AG04450 (cell line): ENCODE measurements at regions not wholly inside any gene's neighbourhood (a gene's known extent, or its start where the extent isn't known, plus 50 kb on each side); places are given as distances from the start of the nearest gene placed in this dataset.

ENCODE experiments used
- CTCF ChIA-PET: fragments of 300-600, 350-600 bp; formaldehyde crosslinking; extraction: SDS; loops from one replicate; lab custom pipeline; 2022; ENCODE audit warnings: antibody characterized with exemption, inconsistent platforms; lab: Charles Lee
- POLR2A ChIA-PET: fragments of 350-600 bp; formaldehyde crosslinking; extraction: SDS; loops from one replicate; lab custom pipeline; 2021; ENCODE audit warnings: antibody characterized with exemption, inconsistent platforms; lab: Yijun Ruan, JAX
- DNase-seq: peaks from one replicate; pipeline ENCODE4 v3.0.0-alpha.2; 2011; ENCODE audit warnings: low read depth, low spot score
- H3K27ac ChIP-seq: one replicate; pipeline ENCODE4 v1.5.1; 2012; ENCODE audit warnings: low read depth, low read length, control low read depth
- H3K27me3 ChIP-seq: one replicate; pipeline ENCODE4 v1.6.0; 2012; ENCODE audit warnings: low read length; ENCODE audit not compliant: control insufficient read depth, insufficient read depth
- H3K4me3 ChIP-seq: 2 replicates; pipeline ENCODE4 v1.5.1; 2011; ENCODE audit warnings: mild to moderate bottlenecking, low read depth, low read length, control low read depth
- H3K9me3 ChIP-seq: 2 replicates; pipeline ENCODE4 v1.5.1; 2012; ENCODE audit warnings: low read length; ENCODE audit not compliant: control insufficient read depth, insufficient read depth
- TF ChIP-seq, protein P1 (sequence below): IDR thresholded peaks from 2 replicates; pipeline ENCODE4 v1.5.1; 2011; ENCODE audit warnings: low read depth, low read length, control low read depth, inconsistent platforms

DNA sequence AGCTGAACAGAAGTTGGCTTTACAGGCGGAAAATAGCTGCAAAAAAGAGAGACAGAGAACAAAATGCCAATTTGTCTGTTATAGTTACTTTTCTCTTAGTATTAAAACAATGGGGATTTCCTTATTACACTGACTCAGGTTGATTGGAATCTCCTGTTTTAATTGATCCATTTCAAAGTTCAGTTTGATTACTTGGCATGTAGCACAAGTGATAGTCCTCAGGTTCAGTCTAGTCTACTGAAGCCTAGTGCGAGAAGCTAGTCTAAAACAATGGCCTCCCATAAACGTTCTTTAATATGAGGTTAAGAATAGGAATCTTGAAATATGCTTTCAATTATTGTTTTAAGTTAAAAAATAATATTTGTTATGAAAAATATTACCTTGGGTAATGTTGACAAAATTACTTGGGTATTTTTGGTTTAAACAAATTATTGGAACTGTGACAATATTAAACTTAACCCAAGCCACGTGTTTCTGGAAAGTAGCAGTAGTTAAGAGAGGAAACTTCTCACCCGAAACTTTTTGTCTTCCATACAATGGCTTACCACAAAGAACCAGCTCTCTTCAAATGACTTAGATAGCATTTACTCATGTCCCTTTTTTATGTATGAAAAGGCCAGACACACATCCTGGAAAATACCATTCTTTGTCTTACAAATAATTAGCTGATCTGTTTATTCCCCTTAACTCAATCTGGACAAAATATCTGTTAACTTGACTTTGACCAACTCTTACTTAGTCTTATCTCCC is 1326.2 kb upstream of the TMEFF2 start:
- Histone ChIP-seq H3K27me3 (no peaks in the 10 kb centered on the region), H3K27ac (no peak overlapping the region), H3K4me3 (no peak overlapping the region), H3K9me3 (no peaks in the 10 kb centered on the region)
- ChIA-PET POLR2A (no interaction called here), CTCF (no interaction called here)
- TF ChIP-seq, protein P1, sequence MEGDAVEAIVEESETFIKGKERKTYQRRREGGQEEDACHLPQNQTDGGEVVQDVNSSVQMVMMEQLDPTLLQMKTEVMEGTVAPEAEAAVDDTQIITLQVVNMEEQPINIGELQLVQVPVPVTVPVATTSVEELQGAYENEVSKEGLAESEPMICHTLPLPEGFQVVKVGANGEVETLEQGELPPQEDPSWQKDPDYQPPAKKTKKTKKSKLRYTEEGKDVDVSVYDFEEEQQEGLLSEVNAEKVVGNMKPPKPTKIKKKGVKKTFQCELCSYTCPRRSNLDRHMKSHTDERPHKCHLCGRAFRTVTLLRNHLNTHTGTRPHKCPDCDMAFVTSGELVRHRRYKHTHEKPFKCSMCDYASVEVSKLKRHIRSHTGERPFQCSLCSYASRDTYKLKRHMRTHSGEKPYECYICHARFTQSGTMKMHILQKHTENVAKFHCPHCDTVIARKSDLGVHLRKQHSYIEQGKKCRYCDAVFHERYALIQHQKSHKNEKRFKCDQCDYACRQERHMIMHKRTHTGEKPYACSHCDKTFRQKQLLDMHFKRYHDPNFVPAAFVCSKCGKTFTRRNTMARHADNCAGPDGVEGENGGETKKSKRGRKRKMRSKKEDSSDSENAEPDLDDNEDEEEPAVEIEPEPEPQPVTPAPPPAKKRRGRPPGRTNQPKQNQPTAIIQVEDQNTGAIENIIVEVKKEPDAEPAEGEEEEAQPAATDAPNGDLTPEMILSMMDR: no peak
- no peak for DNase-seq

- TF ChIP-seq, protein P1: no peak
- peak; percentile 3 for DNase-seq
- Histone ChIP-seq H3K4me3 (no peak overlapping the region), H3K9me3 (peaks cover 4% of the 10 kb centered on the region), H3K27ac (no peak overlapping the region), H3K27me3 (no peaks in the 10 kb centered on the region)
- POLR2A ChIA-PET: no interaction called here
- CTCF ChIA-PET: no interaction called here
Observed at GRCh38 chr2:193518041-193518817, 1323.5 kb upstream of the TMEFF2 start.

DNA sequence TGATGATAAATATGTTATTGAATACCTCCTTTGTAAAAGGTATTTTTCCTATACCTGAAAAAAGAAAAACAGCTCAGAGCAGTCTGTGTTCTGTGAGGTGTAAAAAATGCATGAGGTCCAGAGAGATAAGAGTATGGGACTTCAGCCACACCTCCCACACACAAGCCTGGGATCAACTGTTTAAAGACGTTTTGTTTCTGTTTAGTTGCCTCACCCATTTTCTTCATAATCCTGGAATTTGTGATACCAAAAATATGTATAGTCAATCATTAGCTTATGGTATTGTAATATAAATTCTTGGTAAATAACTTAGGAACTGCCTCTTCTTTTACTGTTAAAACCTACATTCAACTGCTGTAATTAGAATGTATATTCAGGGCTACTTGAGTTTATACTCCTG is 1322.9 kb upstream of the TMEFF2 start:
- TF ChIP-seq, protein P1: no peak
- no peak for DNase-seq
- no peaks in the 10 kb centered on the region for H3K27me3 ChIP-seq
- no peak overlapping the region for H3K4me3 ChIP-seq
- no peak overlapping the region for H3K27ac ChIP-seq
- H3K9me3 ChIP-seq: peaks cover 4% of the 10 kb centered on the region
- POLR2A ChIA-PET: no interaction called here
- CTCF ChIA-PET: no interaction called here

GRCh38 chr2:193506035-193506434 is 1311.3 kb upstream of the TMEFF2 start:
- TF ChIP-seq, protein P1: no peak
- H3K9me3 ChIP-seq: peaks cover 17% of the 10 kb centered on the region
- no peaks in the 10 kb centered on the region for H3K27me3 ChIP-seq
- H3K27ac ChIP-seq: no peak overlapping the region
- H3K4me3 ChIP-seq: no peak overlapping the region
- ChIA-PET CTCF (no interaction called here), POLR2A (no interaction called here)
- DNase-seq: no peak

- Histone ChIP-seq H3K27ac (no peak overlapping the region), H3K9me3 (peaks cover 17% of the 10 kb centered on the region), H3K27me3 (no peaks in the 10 kb centered on the region), H3K4me3 (no peak overlapping the region)
- ChIA-PET CTCF (no interaction called here), POLR2A (no interaction called here)
- no peak for DNase-seq
- TF ChIP-seq, protein P1: no peak
Observed at GRCh38 chr2:193505620-193506019, 1310.9 kb upstream of the TMEFF2 start.
